KMS-11 (cell line): ENCODE measurements at regions not wholly inside any gene's neighbourhood (a gene's known extent, or its start where the extent isn't known, plus 50 kb on each side); places are given as distances from the start of the nearest gene placed in this dataset.

Experiments used
- H2AFZ ChIP-seq: fragments of 200-600 bp; sonication (generic); 2 replicates; pipeline ENCODE4 v1.6.1; 2016; ENCODE audit warnings: antibody characterized with exemption, mixed run types, low read depth
- H3K27ac ChIP-seq: fragments of 200-600 bp; sonication (generic); 2 replicates; pipeline ENCODE4 v1.6.1; 2016; ENCODE audit warnings: mild to moderate bottlenecking, mixed run types
- H3K27me3 ChIP-seq: fragments of 200-600 bp; sonication (generic); 2 replicates; pipeline ENCODE4 v1.6.1; 2017; ENCODE audit warnings: mild to moderate bottlenecking, low read depth, mixed run types, moderate library complexity; ENCODE audit not compliant: insufficient read depth
- H3K36me3 ChIP-seq: fragments of 200-600 bp; sonication (generic); 2 replicates; pipeline ENCODE4 v1.6.1; 2017; ENCODE audit warnings: mild to moderate bottlenecking, mixed run types; ENCODE audit not compliant: insufficient read depth
- H3K4me1 ChIP-seq: fragments of 200-600 bp; sonication (generic); 2 replicates; pipeline ENCODE4 v1.6.1; 2016; ENCODE audit warnings: mild to moderate bottlenecking, low read depth, mixed run types; ENCODE audit not compliant: poor library complexity, severe bottlenecking
- H3K4me2 ChIP-seq: fragments of 200-600 bp; sonication (generic); 2 replicates; pipeline ENCODE4 v1.7.0; 2016; ENCODE audit warnings: mild to moderate bottlenecking, mixed run types
- H3K4me3 ChIP-seq: fragments of 200-600 bp; sonication (generic); IDR thresholded peaks from 2 replicates; pipeline ENCODE4 v1.6.1; 2017; ENCODE audit warnings: low read depth, low read length, mixed read lengths; ENCODE audit not compliant: insufficient read depth
- H3K79me2 ChIP-seq: fragments of 200-600 bp; sonication (generic); 2 replicates; pipeline ENCODE4 v1.6.1; 2016; ENCODE audit warnings: low read depth, mixed run types; ENCODE audit not compliant: insufficient read depth
- H3K9ac ChIP-seq: fragments of 200-600 bp; sonication (generic); 2 replicates; pipeline ENCODE4 v1.6.1; 2016; ENCODE audit warnings: mild to moderate bottlenecking, mixed run types
- H4K20me1 ChIP-seq: fragments of 200-600 bp; sonication (generic); 2 replicates; pipeline ENCODE4 v1.6.1; 2016; ENCODE audit warnings: mild to moderate bottlenecking, mixed run types; ENCODE audit not compliant: insufficient read depth
- TF ChIP-seq, protein P1 (sequence below): fragments of 200-600 bp; sonication (generic); conservative IDR thresholded peaks from 2 replicates; pipeline ENCODE4 v1.6.1; 2017; ENCODE audit warnings: low read depth, mild to moderate bottlenecking, antibody characterized with exemption, low read length, moderate library complexity, mixed read lengths

- Histone ChIP-seq H3K4me3 (no peak overlapping the region), H2AFZ (no peak overlapping the region), H3K4me1 (peaks cover 3% of the 10 kb centered on the region), H3K79me2 (no peaks in the 10 kb centered on the region), H3K36me3 (no peaks in the 10 kb centered on the region), H3K27ac (no peak overlapping the region), H3K9ac (no peak overlapping the region), H3K4me2 (no peak overlapping the region), H4K20me1 (no peaks in the 10 kb centered on the region), H3K27me3 (no peaks in the 10 kb centered on the region)
- TF ChIP-seq, protein P1, sequence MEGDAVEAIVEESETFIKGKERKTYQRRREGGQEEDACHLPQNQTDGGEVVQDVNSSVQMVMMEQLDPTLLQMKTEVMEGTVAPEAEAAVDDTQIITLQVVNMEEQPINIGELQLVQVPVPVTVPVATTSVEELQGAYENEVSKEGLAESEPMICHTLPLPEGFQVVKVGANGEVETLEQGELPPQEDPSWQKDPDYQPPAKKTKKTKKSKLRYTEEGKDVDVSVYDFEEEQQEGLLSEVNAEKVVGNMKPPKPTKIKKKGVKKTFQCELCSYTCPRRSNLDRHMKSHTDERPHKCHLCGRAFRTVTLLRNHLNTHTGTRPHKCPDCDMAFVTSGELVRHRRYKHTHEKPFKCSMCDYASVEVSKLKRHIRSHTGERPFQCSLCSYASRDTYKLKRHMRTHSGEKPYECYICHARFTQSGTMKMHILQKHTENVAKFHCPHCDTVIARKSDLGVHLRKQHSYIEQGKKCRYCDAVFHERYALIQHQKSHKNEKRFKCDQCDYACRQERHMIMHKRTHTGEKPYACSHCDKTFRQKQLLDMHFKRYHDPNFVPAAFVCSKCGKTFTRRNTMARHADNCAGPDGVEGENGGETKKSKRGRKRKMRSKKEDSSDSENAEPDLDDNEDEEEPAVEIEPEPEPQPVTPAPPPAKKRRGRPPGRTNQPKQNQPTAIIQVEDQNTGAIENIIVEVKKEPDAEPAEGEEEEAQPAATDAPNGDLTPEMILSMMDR = no peak
Observed at GRCh38 chr1:181178241-181178879, 89.9 kb downstream of the IER5 start.

DNA sequence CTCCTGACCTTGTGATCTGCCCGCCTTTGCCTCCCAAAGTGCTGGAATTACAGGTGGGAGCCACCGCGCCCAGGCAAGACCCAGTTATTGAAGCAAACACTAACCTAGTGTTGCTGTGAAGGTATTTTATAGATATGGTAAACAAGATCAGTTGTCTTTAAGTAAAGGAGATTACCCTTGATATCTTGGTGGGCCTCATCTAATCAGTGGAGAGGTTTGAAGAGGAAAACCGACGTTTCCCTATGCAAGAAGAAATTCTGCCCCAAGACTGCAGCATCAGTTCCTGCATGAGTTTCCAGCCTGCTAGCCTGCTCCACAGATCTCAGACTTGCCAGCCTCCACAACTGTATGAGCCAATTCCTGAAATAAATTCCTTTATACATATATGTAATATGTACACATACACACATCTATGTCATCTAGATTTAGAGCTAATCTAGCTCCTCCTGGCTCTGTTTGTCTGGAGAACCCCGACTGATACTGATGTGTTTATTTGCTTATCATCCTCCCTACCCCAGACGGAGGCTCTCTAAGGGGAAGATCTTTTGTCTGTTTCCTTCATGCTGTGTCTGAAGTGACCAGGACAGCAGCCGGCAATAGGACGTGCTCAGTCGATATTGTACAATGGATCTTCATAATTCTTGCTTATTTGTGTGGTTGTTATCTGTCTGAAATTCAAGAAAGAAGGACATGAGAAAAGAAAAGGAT, 90.9 kb downstream of the IER5 start:
- Histone ChIP-seq H3K4me1 (peaks cover 3% of the 10 kb centered on the region), H3K79me2 (no peaks in the 10 kb centered on the region), H2AFZ (no peak overlapping the region), H3K27ac (no peak overlapping the region), H3K36me3 (no peaks in the 10 kb centered on the region), H3K4me2 (no peak overlapping the region), H3K27me3 (no peaks in the 10 kb centered on the region), H4K20me1 (no peaks in the 10 kb centered on the region), H3K9ac (no peak overlapping the region), H3K4me3 (no peak overlapping the region)
- TF ChIP-seq, protein P1 = no peak

- Histone ChIP-seq H3K27ac (no peak overlapping the region), H4K20me1 (no peaks in the 10 kb centered on the region), H3K9ac (no peak overlapping the region), H3K27me3 (no peaks in the 10 kb centered on the region), H3K4me1 (peaks cover 3% of the 10 kb centered on the region), H3K79me2 (no peaks in the 10 kb centered on the region), H2AFZ (no peak overlapping the region), H3K4me3 (no peak overlapping the region), H3K36me3 (no peaks in the 10 kb centered on the region), H3K4me2 (no peak overlapping the region)
- TF ChIP-seq, protein P1 = no peak
Observed at GRCh38 chr1:181179987-181180365, 91.5 kb downstream of the IER5 start.

GRCh38 chr1:181180407-181181031, 92.0 kb downstream of the IER5 start:
- H3K9ac ChIP-seq = no peak overlapping the region
- peaks cover 3% of the 10 kb centered on the region for H3K4me1 ChIP-seq
- H4K20me1 ChIP-seq = no peaks in the 10 kb centered on the region
- H3K36me3 ChIP-seq = no peaks in the 10 kb centered on the region
- no peak overlapping the region for H2AFZ ChIP-seq
- no peaks in the 10 kb centered on the region for H3K27me3 ChIP-seq
- H3K27ac ChIP-seq = no peak overlapping the region
- H3K79me2 ChIP-seq = no peaks in the 10 kb centered on the region
- no peak overlapping the region for H3K4me2 ChIP-seq
- TF ChIP-seq, protein P1 = no peak
- no peak overlapping the region for H3K4me3 ChIP-seq
